ENCODE measurements at regions not wholly inside any gene's neighbourhood (a gene's known extent, or its start where the extent isn't known, plus 50 kb on each side); places are given as distances from the start of the nearest gene placed in this dataset.

- no peak overlapping the region for H3K27ac Mint-ChIP-seq (ENCODE audit: unreplicated experiment)
- no peaks in the 10 kb centered on the region for H3K27me3 Mint-ChIP-seq (ENCODE audit: unreplicated experiment)
- peaks cover 11% of the 10 kb centered on the region for H3K4me1 Mint-ChIP-seq (ENCODE audit: unreplicated experiment)
- no peaks in the 10 kb centered on the region for H3K9me3 Mint-ChIP-seq (ENCODE audit: unreplicated experiment)
- no peak overlapping the region for H3K4me3 Mint-ChIP-seq (ENCODE audit: unreplicated experiment)
- no peak for DNase-seq (ENCODE audit: extremely low spot score, unreplicated experiment)
- TF ChIP-seq CTCF (IDR thresholded peaks at IDR 0.05), result no peak
- peaks cover 4% of the 10 kb centered on the region for H3K36me3 Mint-ChIP-seq (ENCODE audit: unreplicated experiment)
Observed at GRCh38 chr5:98563885-98564653, 209.4 kb upstream of the RGMB start.

- Mint-ChIP-seq H3K4me1 (ENCODE audit: unreplicated experiment) (peaks cover 15% of the 10 kb centered on the region), H3K27me3 (ENCODE audit: unreplicated experiment) (no peaks in the 10 kb centered on the region), H3K9me3 (ENCODE audit: unreplicated experiment) (no peaks in the 10 kb centered on the region), H3K4me3 (ENCODE audit: unreplicated experiment) (no peak overlapping the region), H3K36me3 (ENCODE audit: unreplicated experiment) (peaks cover 4% of the 10 kb centered on the region), H3K27ac (ENCODE audit: unreplicated experiment) (peak overlapping the region; percentile 62)
- DNase-seq (ENCODE audit: extremely low spot score, unreplicated experiment), result no peak
- no peak for TF ChIP-seq CTCF (IDR thresholded peaks at IDR 0.05)
Observed at GRCh38 chr5:98564836-98565235, 208.6 kb upstream of the RGMB start.

GRCh38 chr5:98568336-98568735 lies 205.1 kb upstream of the RGMB start:
- H3K4me1 Mint-ChIP-seq (ENCODE audit: unreplicated experiment), result peaks cover 26% of the 10 kb centered on the region
- H3K4me3 Mint-ChIP-seq (ENCODE audit: unreplicated experiment), result no peak overlapping the region
- TF ChIP-seq CTCF (IDR thresholded peaks at IDR 0.05), result no peak
- no peaks in the 10 kb centered on the region for H3K9me3 Mint-ChIP-seq (ENCODE audit: unreplicated experiment)
- no peak for DNase-seq (ENCODE audit: extremely low spot score, unreplicated experiment)
- H3K27ac Mint-ChIP-seq (ENCODE audit: unreplicated experiment), result no peak overlapping the region
- no peaks in the 10 kb centered on the region for H3K27me3 Mint-ChIP-seq (ENCODE audit: unreplicated experiment)
- peaks cover 4% of the 10 kb centered on the region for H3K36me3 Mint-ChIP-seq (ENCODE audit: unreplicated experiment)

GRCh38 chr5:98569288-98569687 lies 204.2 kb upstream of the RGMB start:
- Mint-ChIP-seq H3K4me3 (ENCODE audit: unreplicated experiment) (no peak overlapping the region), H3K36me3 (ENCODE audit: unreplicated experiment) (peaks cover 4% of the 10 kb centered on the region), H3K9me3 (ENCODE audit: unreplicated experiment) (no peaks in the 10 kb centered on the region), H3K27me3 (ENCODE audit: unreplicated experiment) (no peaks in the 10 kb centered on the region), H3K27ac (ENCODE audit: unreplicated experiment) (no peak overlapping the region), H3K4me1 (ENCODE audit: unreplicated experiment) (peaks cover 21% of the 10 kb centered on the region)
- TF ChIP-seq CTCF (IDR thresholded peaks at IDR 0.05), result no peak
- no peak for DNase-seq (ENCODE audit: extremely low spot score, unreplicated experiment)

GRCh38 chr5:98570010-98570409 lies 203.5 kb upstream of the RGMB start:
- Mint-ChIP-seq H3K36me3 (ENCODE audit: unreplicated experiment) (peaks cover 4% of the 10 kb centered on the region), H3K9me3 (ENCODE audit: unreplicated experiment) (no peaks in the 10 kb centered on the region), H3K27ac (ENCODE audit: unreplicated experiment) (peak overlapping the region; percentile 64), H3K27me3 (ENCODE audit: unreplicated experiment) (no peaks in the 10 kb centered on the region), H3K4me3 (ENCODE audit: unreplicated experiment) (no peak overlapping the region), H3K4me1 (ENCODE audit: unreplicated experiment) (peaks cover 15% of the 10 kb centered on the region)
- no peak for TF ChIP-seq CTCF (IDR thresholded peaks at IDR 0.05)
- DNase-seq (ENCODE audit: extremely low spot score, unreplicated experiment), result no peak

All from osteocyte (in vitro differentiated cells).